Heart right ventricle (tissue), 16 donors: ENCODE measurements at regions not wholly inside any gene's neighbourhood (a gene's known extent, or its start where the extent isn't known, plus 50 kb on each side); places are given as distances from the start of the nearest gene placed in this dataset.

ENCODE experiments used
- ATAC-seq, 8 donors: fragments of 200-7000 bp; cut with Tn5 transposase; one replicate each; pipeline ENCODE4 v1.9.1; 2020; ENCODE audit warnings: mild to moderate bottlenecking in 8 of 8, moderate library complexity in 8 of 8, moderate number of reproducible peaks in 1 of 8
- DNase-seq, 2 donors: peaks; one replicate each; pipeline ENCODE4 v3.0.0-alpha.2; 2020
- H3K27ac ChIP-seq, 10 donors: fragments of 200-600 bp; sonication (generic) in 2 of 10; one replicate each; pipeline versions ENCODE4 v1.5.0 to v1.8.0; 2020 to 2022; ENCODE audit warnings: mild to moderate bottlenecking in 3 of 10
- H3K27me3 ChIP-seq, 7 donors: fragments of 200-600 bp; one replicate each; pipeline ENCODE4 v1.8.0; 2021 to 2022; ENCODE audit warnings: mild to moderate bottlenecking in 2 of 7
- H3K36me3 ChIP-seq, 9 donors: fragments of 200-600 bp; sonication (generic) in 1 of 9; one replicate each; pipeline versions ENCODE4 v1.5.0 to v1.8.0; 2020 to 2022; ENCODE audit warnings: mild to moderate bottlenecking in 2 of 9
- H3K4me1 ChIP-seq, 9 donors: fragments of 200-600 bp; sonication (generic) in 1 of 9; one replicate each; pipeline versions ENCODE4 v1.5.0 to v1.8.0; 2020 to 2022; ENCODE audit warnings: mild to moderate bottlenecking in 4 of 9
- H3K4me3 ChIP-seq, 10 donors: fragments of 200-600 bp; sonication (generic) in 2 of 10; one replicate each; pipeline versions ENCODE4 v1.5.0 to v1.8.0; 2020 to 2022; ENCODE audit warnings: mild to moderate bottlenecking in 7 of 10, moderate library complexity in 2 of 10
- H3K9me3 ChIP-seq, 11 donors: fragments of 200-600 bp in 10 of 11; sonication (generic) in 2 of 11; one replicate each; pipeline versions ENCODE4 v1.5.0 to v1.8.0; 2013 to 2022; ENCODE audit warnings: mild to moderate bottlenecking in 2 of 11, control low read depth in 1 of 11, moderate library complexity in 1 of 11
- WGBS, 2 donors: extraction: QIAGEN DNeasy Blood & Tissue Kit; methylation state at CpG; one replicate each; pipeline ENCODE4 v1.1.7; 2013; ENCODE audit warnings: inconsistent platforms in 1 of 2; 5-methylcytosine and 5-hydroxymethylcytosine counted together
- intact Hi-C, 10 donors: fragments of 100-400 bp; cut with DNase I; formaldehyde crosslinking; loops; one replicate each; pipeline versions ENCODE4 v1.11.1 to v1.14.2; 2022
- TF ChIP-seq, protein P1 (sequence below), 9 donors: fragments of 200-600 bp; sonication (generic) in 2 of 9; IDR thresholded peaks; one replicate each; pipeline versions ENCODE4 v1.5.0 to v1.8.0; 2021 to 2022; ENCODE audit warnings: antibody characterized with exemption in 9 of 9, mild to moderate bottlenecking in 5 of 9, moderate library complexity in 1 of 9
- donor health status: Arrhythmogenic right ventricular cardiomyopathy.
- donor health status: ischemic (EF 13 %, LVEDD 7.1; RV severe dilation, severe dysfunction).
- donor health status: healthy with polysubstance abuse.
- donor health status: DM: no; HTN: yes; CAD: no.
- donor health status: DM: no; HTN: no; CAD: no.
- donor health status: ischemic (EF 25% LVEDD 6.9; RV normal size, moderate dysfunction).
- donor health status: ischemic (EF 25% LVEDD 5.7; RV mildly dilated, moderate dysfunction).
- donor health status: healthy.
- donor health status: DM: yes; HTN: yes; CAD: no.
- donor health status: Ischemic cardiomyopathy.
- donor health status: ischemic (EF 35%, LVEDD 5.7; RV mildly dilated, moderate dysfunction).
- donor health status: nonischemic (EF 11% LVEDD 7.7; RV severe dilation, severe dysfunction).
- donor health status: DM: yes; HTN: yes; CAD: no.
- donor health status: PGD.
- donor health status: ischemic (EF 29% LVEDD 5.4; RV normal size, mild dysfunction).
- donor health status: nonischemic (EF 23%, LVEDD 6.1; RV moderate dilation, normal function).

DNA sequence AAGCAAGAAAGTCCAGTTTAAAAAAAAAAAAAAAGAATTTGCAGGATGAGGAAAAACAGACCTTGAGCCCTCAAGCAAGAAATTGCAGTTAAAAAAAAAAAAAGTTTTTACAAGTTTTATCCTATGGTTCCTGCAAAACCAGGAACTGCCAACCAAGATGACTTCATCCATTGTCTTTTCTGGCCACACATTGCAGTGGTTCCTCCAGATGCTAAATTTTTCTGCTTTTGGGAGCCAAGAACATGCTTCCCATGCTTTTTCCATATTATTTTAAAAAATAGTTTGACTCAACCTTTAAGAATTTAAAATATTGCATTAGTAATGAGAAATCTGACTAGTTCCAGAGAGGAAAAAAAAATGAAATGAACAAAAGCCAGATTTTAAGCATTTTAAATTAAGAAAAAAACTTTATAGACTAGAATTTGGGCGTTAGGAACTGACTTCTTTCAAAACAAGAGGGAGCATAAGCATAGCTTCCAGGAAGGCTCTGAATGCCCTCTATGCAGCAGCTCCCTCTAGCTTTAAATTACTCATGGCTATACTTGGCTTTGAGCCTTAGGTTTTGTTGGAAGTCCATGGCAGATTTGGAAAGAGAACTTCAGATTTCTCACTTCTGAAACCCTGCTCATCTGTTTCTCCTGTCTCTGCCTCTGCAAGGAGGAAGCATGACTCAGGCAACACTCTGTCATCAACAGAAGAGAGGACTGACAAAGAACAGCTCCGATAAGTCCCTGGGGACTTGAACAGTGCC lies 124.5 kb downstream of the GPR65 start:
- peak overlapping the region in 6 of 10 donors; percentile 5 to 84 (median 40) for H3K27ac ChIP-seq
- peak in 1 of 2 donors; percentile 22 for DNase-seq
- peak; percentile 65 to 97 (median 78) for ATAC-seq
- H3K9me3 ChIP-seq = peaks cover 0 to 13% (median 3%) of the 10 kb centered on the region in 11 donors
- H3K36me3 ChIP-seq = no peaks in the 10 kb centered on the region
- TF ChIP-seq, protein P1, sequence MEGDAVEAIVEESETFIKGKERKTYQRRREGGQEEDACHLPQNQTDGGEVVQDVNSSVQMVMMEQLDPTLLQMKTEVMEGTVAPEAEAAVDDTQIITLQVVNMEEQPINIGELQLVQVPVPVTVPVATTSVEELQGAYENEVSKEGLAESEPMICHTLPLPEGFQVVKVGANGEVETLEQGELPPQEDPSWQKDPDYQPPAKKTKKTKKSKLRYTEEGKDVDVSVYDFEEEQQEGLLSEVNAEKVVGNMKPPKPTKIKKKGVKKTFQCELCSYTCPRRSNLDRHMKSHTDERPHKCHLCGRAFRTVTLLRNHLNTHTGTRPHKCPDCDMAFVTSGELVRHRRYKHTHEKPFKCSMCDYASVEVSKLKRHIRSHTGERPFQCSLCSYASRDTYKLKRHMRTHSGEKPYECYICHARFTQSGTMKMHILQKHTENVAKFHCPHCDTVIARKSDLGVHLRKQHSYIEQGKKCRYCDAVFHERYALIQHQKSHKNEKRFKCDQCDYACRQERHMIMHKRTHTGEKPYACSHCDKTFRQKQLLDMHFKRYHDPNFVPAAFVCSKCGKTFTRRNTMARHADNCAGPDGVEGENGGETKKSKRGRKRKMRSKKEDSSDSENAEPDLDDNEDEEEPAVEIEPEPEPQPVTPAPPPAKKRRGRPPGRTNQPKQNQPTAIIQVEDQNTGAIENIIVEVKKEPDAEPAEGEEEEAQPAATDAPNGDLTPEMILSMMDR (IDR thresholded peaks at IDR 0.05) = peak in 4 of 9 donors; percentile 25 to 34 (median 30)
- H3K27me3 ChIP-seq = no peaks in the 10 kb centered on the region
- intact Hi-C loops = no loop called here
- 17 to 20% methylated on average over 2 of the region's 2 CpGs for WGBS, 2 donors
- peak overlapping the region in 1 of 10 donors; percentile 2 for H3K4me3 ChIP-seq
- peaks cover 0 to 34% (median 7%) of the 10 kb centered on the region in 9 donors for H3K4me1 ChIP-seq

DNA sequence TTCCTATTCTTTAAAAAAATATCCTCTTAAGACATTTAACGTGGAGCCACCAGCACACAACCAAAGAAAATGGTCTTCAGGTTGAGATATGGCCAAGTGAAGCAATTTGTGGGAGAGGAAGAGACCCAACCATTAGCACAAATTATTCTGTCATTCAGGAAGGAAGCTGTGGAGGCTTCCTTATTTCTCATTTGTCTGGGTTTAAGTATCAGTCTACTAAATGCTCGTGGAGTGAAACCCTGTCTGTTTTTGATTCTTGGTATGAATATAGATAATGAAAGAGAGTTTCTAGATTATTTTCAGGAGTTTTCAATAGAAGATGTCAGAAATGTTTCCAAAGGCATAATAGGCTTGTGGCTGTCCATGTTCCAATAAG lies 125.1 kb downstream of the GPR65 start:
- TF ChIP-seq, protein P1 (IDR thresholded peaks at IDR 0.05) = no peak
- no peaks in the 10 kb centered on the region for H3K27me3 ChIP-seq
- 16 to 19% methylated on average over 2 of the region's 2 CpGs for WGBS, 2 donors
- H3K36me3 ChIP-seq = no peaks in the 10 kb centered on the region
- H3K4me1 ChIP-seq = peaks cover 0 to 34% (median 7%) of the 10 kb centered on the region in 9 donors
- H3K4me3 ChIP-seq = peak overlapping the region in 1 of 10 donors; percentile 2
- no peak for DNase-seq
- intact Hi-C loops = no loop called here
- H3K27ac ChIP-seq = peak overlapping the region in 6 of 10 donors; percentile 5 to 84 (median 40)
- peaks cover 0 to 13% (median 3%) of the 10 kb centered on the region in 11 donors for H3K9me3 ChIP-seq
- peak in 5 of 8 donors; percentile 15 to 58 (median 27) for ATAC-seq
